ENCODE measurements at regions not wholly inside any gene's neighbourhood (a gene's known extent, or its start where the extent isn't known, plus 50 kb on each side); places are given as distances from the start of the nearest gene placed in this dataset.
"Not testable (repeated sequence)": the region's sequence is repeated elsewhere in the genome, so short reads cannot be mapped to it uniquely, and the experiment has no call there.

GRCh38 chr6:148629592-148630465, 117.0 kb upstream of the UST start:
- no peaks in the 10 kb centered on the region for H3K4me1 ChIP-seq (ENCODE audit: control insufficient read depth, extremely low read depth, insufficient read depth, low read length)
- peak in 1 of 2 donors; percentile 23 for DNase-seq (ENCODE audit: low read depth in 2 of 2)
- no peak for TF ChIP-seq EZH2 (IDR thresholded peaks at IDR 0.05; ENCODE audit: low read length, missing control alignments)
- no peak for TF ChIP-seq CTCF (conservative IDR thresholded peaks at IDR 0.05 in 1 of 2, IDR thresholded peaks at IDR 0.05 in 1 of 2; ENCODE audit: low read depth in 1 of 2, low read length in 2 of 2)

GRCh38 chr6:148635070-148635743, 111.6 kb upstream of the UST start:
- TF ChIP-seq CTCF (conservative IDR thresholded peaks at IDR 0.05 in 1 of 2, IDR thresholded peaks at IDR 0.05 in 1 of 2; ENCODE audit: low read depth in 1 of 2, low read length in 2 of 2) (no peak), EZH2 (IDR thresholded peaks at IDR 0.05; ENCODE audit: low read length, missing control alignments) (no peak)

More at GRCh38 chr6:148629592-148630465, 117.0 kb upstream of the UST start:
- no peaks in the 10 kb centered on the region for H4K20me1 ChIP-seq (ENCODE audit: control insufficient read depth, extremely low read depth, insufficient read depth, low read length)
- H3K79me2 ChIP-seq (ENCODE audit: control insufficient read depth, insufficient read depth, low read length): no peaks in the 10 kb centered on the region
- H3K27me3 ChIP-seq (ENCODE audit: control insufficient read depth, insufficient read depth, low read length): no peaks in the 10 kb centered on the region
- H3K36me3 ChIP-seq (ENCODE audit: control insufficient read depth, insufficient read depth, low read length): no peaks in the 10 kb centered on the region
- H2AFZ ChIP-seq (ENCODE audit: low read length): no peak overlapping the region
- H3K4me3 ChIP-seq (replicated peaks in 1 of 4; ENCODE audit: control extremely low read depth in 1 of 4, insufficient read depth in 1 of 4, low read depth in 3 of 4, low read length in 4 of 4): no peak overlapping the region
- no peaks in the 10 kb centered on the region for H3K9me3 ChIP-seq (ENCODE audit: control insufficient read depth, insufficient read depth, low read depth, low read length)
- no peak overlapping the region for H3K27ac ChIP-seq (ENCODE audit: insufficient read depth, low read length)
- H3K9ac ChIP-seq (ENCODE audit: insufficient read depth, low read length): no peak overlapping the region
- H3K4me2 ChIP-seq (ENCODE audit: extremely low read depth, insufficient read depth, low read length): no peak overlapping the region

GRCh38 chr6:148641836-148642235, 105.0 kb upstream of the UST start:
- not testable (repeated sequence) for H3K4me2 ChIP-seq (ENCODE audit: extremely low read depth, insufficient read depth, low read length); H3K27ac ChIP-seq (ENCODE audit: insufficient read depth, low read length); H4K20me1 ChIP-seq (ENCODE audit: control insufficient read depth, extremely low read depth, insufficient read depth, low read length); H3K79me2 ChIP-seq (ENCODE audit: control insufficient read depth, insufficient read depth, low read length); H3K4me3 ChIP-seq (replicated peaks in 1 of 4; ENCODE audit: control extremely low read depth in 1 of 4, insufficient read depth in 1 of 4, low read depth in 3 of 4, low read length in 4 of 4); H3K36me3 ChIP-seq (ENCODE audit: control insufficient read depth, insufficient read depth, low read length); H3K4me1 ChIP-seq (ENCODE audit: control insufficient read depth, extremely low read depth, insufficient read depth, low read length); H2AFZ ChIP-seq (ENCODE audit: low read length); H3K27me3 ChIP-seq (ENCODE audit: control insufficient read depth, insufficient read depth, low read length); H3K9ac ChIP-seq (ENCODE audit: insufficient read depth, low read length); H3K9me3 ChIP-seq (ENCODE audit: control insufficient read depth, insufficient read depth, low read depth, low read length)
- DNase-seq (ENCODE audit: low read depth in 2 of 2): peak in 1 of 2 donors; percentile 20

More at GRCh38 chr6:148635070-148635743, 111.6 kb upstream of the UST start:
- no peaks in the 10 kb centered on the region for H3K79me2 ChIP-seq (ENCODE audit: control insufficient read depth, insufficient read depth, low read length)
- no peaks in the 10 kb centered on the region for H3K4me1 ChIP-seq (ENCODE audit: control insufficient read depth, extremely low read depth, insufficient read depth, low read length)
- H3K4me3 ChIP-seq (replicated peaks in 1 of 4; ENCODE audit: control extremely low read depth in 1 of 4, insufficient read depth in 1 of 4, low read depth in 3 of 4, low read length in 4 of 4): no peak overlapping the region
- H3K4me2 ChIP-seq (ENCODE audit: extremely low read depth, insufficient read depth, low read length): no peak overlapping the region
- H3K9ac ChIP-seq (ENCODE audit: insufficient read depth, low read length): no peak overlapping the region
- H3K27me3 ChIP-seq (ENCODE audit: control insufficient read depth, insufficient read depth, low read length): peaks cover 2% of the 10 kb centered on the region
- H2AFZ ChIP-seq (ENCODE audit: low read length): no peak overlapping the region
- H3K36me3 ChIP-seq (ENCODE audit: control insufficient read depth, insufficient read depth, low read length): no peaks in the 10 kb centered on the region
- H3K9me3 ChIP-seq (ENCODE audit: control insufficient read depth, insufficient read depth, low read depth, low read length): no peaks in the 10 kb centered on the region
- no peak overlapping the region for H3K27ac ChIP-seq (ENCODE audit: insufficient read depth, low read length)
- no peak for DNase-seq (ENCODE audit: low read depth in 2 of 2)
- H4K20me1 ChIP-seq (ENCODE audit: control insufficient read depth, extremely low read depth, insufficient read depth, low read length): no peaks in the 10 kb centered on the region

- H3K27ac ChIP-seq (ENCODE audit: insufficient read depth, low read length); H3K4me1 ChIP-seq (ENCODE audit: control insufficient read depth, extremely low read depth, insufficient read depth, low read length); H3K4me3 ChIP-seq (replicated peaks in 1 of 4; ENCODE audit: control extremely low read depth in 1 of 4, insufficient read depth in 1 of 4, low read depth in 3 of 4, low read length in 4 of 4); H3K4me2 ChIP-seq (ENCODE audit: extremely low read depth, insufficient read depth, low read length); H3K27me3 ChIP-seq (ENCODE audit: control insufficient read depth, insufficient read depth, low read length); H3K9me3 ChIP-seq (ENCODE audit: control insufficient read depth, insufficient read depth, low read depth, low read length); H3K79me2 ChIP-seq (ENCODE audit: control insufficient read depth, insufficient read depth, low read length); H3K36me3 ChIP-seq (ENCODE audit: control insufficient read depth, insufficient read depth, low read length); H2AFZ ChIP-seq (ENCODE audit: low read length); H3K9ac ChIP-seq (ENCODE audit: insufficient read depth, low read length); H4K20me1 ChIP-seq (ENCODE audit: control insufficient read depth, extremely low read depth, insufficient read depth, low read length); DNase-seq (ENCODE audit: low read depth in 2 of 2): not testable (repeated sequence)
Measured at GRCh38 chr6:148643208-148643607, 103.6 kb upstream of the UST start.

- H2AFZ ChIP-seq (ENCODE audit: low read length); H3K27ac ChIP-seq (ENCODE audit: insufficient read depth, low read length); H3K4me1 ChIP-seq (ENCODE audit: control insufficient read depth, extremely low read depth, insufficient read depth, low read length); DNase-seq (ENCODE audit: low read depth in 2 of 2); H3K9ac ChIP-seq (ENCODE audit: insufficient read depth, low read length); H3K4me2 ChIP-seq (ENCODE audit: extremely low read depth, insufficient read depth, low read length); H4K20me1 ChIP-seq (ENCODE audit: control insufficient read depth, extremely low read depth, insufficient read depth, low read length); H3K27me3 ChIP-seq (ENCODE audit: control insufficient read depth, insufficient read depth, low read length); H3K4me3 ChIP-seq (replicated peaks in 1 of 4; ENCODE audit: control extremely low read depth in 1 of 4, insufficient read depth in 1 of 4, low read depth in 3 of 4, low read length in 4 of 4); H3K79me2 ChIP-seq (ENCODE audit: control insufficient read depth, insufficient read depth, low read length); H3K9me3 ChIP-seq (ENCODE audit: control insufficient read depth, insufficient read depth, low read depth, low read length); H3K36me3 ChIP-seq (ENCODE audit: control insufficient read depth, insufficient read depth, low read length): not testable (repeated sequence)
Measured at GRCh38 chr6:148645049-148645448, 101.8 kb upstream of the UST start.
